Stimulated activated naive CD8-positive, alpha-beta T cell treated with anti-CD3 and anti-CD28 coated beads, Interleukin-15, Interleukin-2, amounts not matched to agents 100 ng/mL and 50 ng/mL, for 24 hours (primary cell): ENCODE measurements at regions not wholly inside any gene's neighbourhood (a gene's known extent, or its start where the extent isn't known, plus 50 kb on each side); places are given as distances from the start of the nearest gene placed in this dataset.
"Not testable (repeated sequence)": the region's sequence is repeated elsewhere in the genome, so short reads cannot be mapped to it uniquely, and the experiment has no call there.

ENCODE experiments used
- H3K27ac Mint-ChIP-seq: one replicate; pipeline ENCODE4 v1.8.0; 2021; ENCODE audit warnings: mild to moderate bottlenecking, mixed read lengths
- H3K27me3 Mint-ChIP-seq: one replicate; pipeline ENCODE4 v1.8.0; 2021; ENCODE audit warnings: mixed read lengths
- H3K36me3 Mint-ChIP-seq: one replicate; pipeline ENCODE4 v1.8.0; 2021; ENCODE audit warnings: low read depth, mixed read lengths
- H3K4me1 Mint-ChIP-seq: one replicate; pipeline ENCODE4 v1.8.0; 2021; ENCODE audit warnings: low read depth, mixed read lengths
- H3K4me3 Mint-ChIP-seq: one replicate; pipeline ENCODE4 v1.8.0; 2021; ENCODE audit warnings: mild to moderate bottlenecking, mixed read lengths
- H3K9me3 Mint-ChIP-seq: one replicate; pipeline ENCODE4 v1.8.0; 2021; ENCODE audit warnings: mixed read lengths

DNA sequence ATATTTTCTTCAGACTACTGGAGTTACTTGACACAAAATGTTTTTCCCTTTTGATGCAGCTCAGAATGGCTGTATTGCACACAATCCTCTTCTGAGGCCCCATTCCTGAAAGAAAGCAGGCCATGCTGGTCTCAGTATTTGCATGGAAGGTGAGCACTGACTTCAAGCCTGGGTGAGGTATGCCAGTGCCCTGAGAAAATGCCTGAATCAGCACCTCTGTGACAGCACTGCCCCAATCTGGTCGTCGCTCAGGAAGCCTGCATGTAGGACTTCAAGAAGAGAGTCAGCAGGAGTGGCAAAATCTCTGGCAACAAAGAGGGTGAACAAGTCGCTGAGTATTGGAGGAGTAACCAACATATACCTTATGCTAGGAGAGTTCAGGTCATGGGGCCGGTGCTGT, 425.2 kb upstream of the PIK3R1 start:
- no peaks in the 10 kb centered on the region for H3K36me3 Mint-ChIP-seq
- no peak overlapping the region for H3K27ac Mint-ChIP-seq
- H3K9me3 Mint-ChIP-seq, result no peaks in the 10 kb centered on the region
- no peaks in the 10 kb centered on the region for H3K4me1 Mint-ChIP-seq
- no peak overlapping the region for H3K4me3 Mint-ChIP-seq
- H3K27me3 Mint-ChIP-seq, result no peaks in the 10 kb centered on the region

GRCh38 chr5:67779893-67780623, 435.5 kb upstream of the PIK3R1 start:
- H3K36me3 Mint-ChIP-seq, H3K4me3 Mint-ChIP-seq, H3K27me3 Mint-ChIP-seq: not testable (repeated sequence)

GRCh38 chr5:67774786-67775185, 440.8 kb upstream of the PIK3R1 start:
- H3K27ac Mint-ChIP-seq, result no peak overlapping the region
- no peak overlapping the region for H3K4me3 Mint-ChIP-seq
- peaks cover 10% of the 10 kb centered on the region for H3K27me3 Mint-ChIP-seq
- no peaks in the 10 kb centered on the region for H3K36me3 Mint-ChIP-seq
- no peaks in the 10 kb centered on the region for H3K4me1 Mint-ChIP-seq
- H3K9me3 Mint-ChIP-seq, result peaks cover under 1% of the 10 kb centered on the region

More at GRCh38 chr5:67779893-67780623, 435.5 kb upstream of the PIK3R1 start:
- H3K9me3 Mint-ChIP-seq, H3K4me1 Mint-ChIP-seq, H3K27ac Mint-ChIP-seq: not testable (repeated sequence)

GRCh38 chr5:67774267-67774552, 441.3 kb upstream of the PIK3R1 start:
- H3K9me3 Mint-ChIP-seq, result peaks cover 4% of the 10 kb centered on the region
- H3K4me3 Mint-ChIP-seq, result no peak overlapping the region
- no peak overlapping the region for H3K27ac Mint-ChIP-seq
- no peaks in the 10 kb centered on the region for H3K36me3 Mint-ChIP-seq
- H3K4me1 Mint-ChIP-seq, result no peaks in the 10 kb centered on the region
- H3K27me3 Mint-ChIP-seq, result peaks cover 10% of the 10 kb centered on the region

DNA sequence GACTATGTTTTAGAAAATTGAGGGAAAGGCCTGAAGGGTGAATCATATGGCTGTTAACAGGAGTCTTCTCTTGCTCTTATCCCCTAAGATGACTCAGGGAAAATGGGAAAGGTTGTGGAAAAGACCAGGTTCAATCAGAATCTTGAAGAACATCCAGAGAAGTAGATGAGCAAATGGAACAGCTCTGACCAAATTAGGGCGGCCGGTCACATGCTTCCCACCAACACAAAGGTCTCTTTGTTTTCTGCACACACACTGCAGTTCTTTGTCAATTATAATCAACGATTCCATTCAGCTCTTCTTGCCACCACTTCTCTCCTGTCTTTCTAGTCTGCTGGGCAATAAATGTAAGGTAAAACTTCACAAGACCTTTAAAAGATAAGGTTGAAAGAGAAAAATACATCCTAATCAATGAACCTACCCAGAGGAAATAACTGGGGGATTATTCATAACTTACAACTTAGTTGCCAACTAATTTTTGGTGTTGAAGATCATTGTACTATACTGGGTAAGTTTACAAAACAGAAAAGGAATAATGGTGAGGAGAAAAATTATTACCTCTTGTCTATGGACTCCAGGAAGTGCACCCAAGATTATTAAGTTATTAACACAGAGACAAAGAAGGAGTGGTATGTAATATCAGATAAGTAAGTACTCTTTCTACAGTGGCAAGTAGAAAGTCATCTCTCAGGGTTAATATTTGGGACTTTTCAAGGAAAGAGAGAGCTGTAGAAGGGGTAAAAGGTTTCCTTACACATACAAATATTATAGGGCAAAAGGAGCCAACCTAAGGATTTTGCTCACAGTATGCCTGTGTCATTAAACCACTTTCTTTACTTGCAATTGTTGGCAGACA, 441.9 kb upstream of the PIK3R1 start:
- no peak overlapping the region for H3K4me3 Mint-ChIP-seq
- no peaks in the 10 kb centered on the region for H3K36me3 Mint-ChIP-seq
- no peak overlapping the region for H3K27ac Mint-ChIP-seq
- peaks cover 10% of the 10 kb centered on the region for H3K27me3 Mint-ChIP-seq
- no peaks in the 10 kb centered on the region for H3K4me1 Mint-ChIP-seq
- peaks cover 4% of the 10 kb centered on the region for H3K9me3 Mint-ChIP-seq

DNA sequence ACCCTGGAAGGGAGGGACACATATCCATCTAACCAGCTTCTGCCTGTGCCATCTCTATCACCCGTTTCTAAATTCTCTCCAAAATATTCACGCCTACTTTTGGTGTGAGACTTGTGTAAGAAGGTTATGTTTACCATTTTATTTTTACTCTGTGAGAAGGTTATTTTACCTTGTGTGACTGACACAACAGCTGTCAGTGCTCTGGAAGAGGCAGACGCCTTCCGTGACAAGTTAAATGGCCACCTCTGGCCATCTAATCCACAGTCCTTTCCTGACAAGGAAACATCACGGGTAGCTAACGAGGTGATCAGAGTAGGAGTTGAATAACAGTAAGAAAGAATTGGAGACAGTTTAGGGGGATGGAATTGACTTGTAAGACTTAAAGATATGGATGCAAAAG, 443.8 kb upstream of the PIK3R1 start:
- Mint-ChIP-seq H3K27me3 (peaks cover 10% of the 10 kb centered on the region), H3K4me1 (no peaks in the 10 kb centered on the region), H3K9me3 (peaks cover 4% of the 10 kb centered on the region), H3K27ac (no peak overlapping the region), H3K36me3 (no peaks in the 10 kb centered on the region), H3K4me3 (no peak overlapping the region)

GRCh38 chr5:67771221-67771620, 444.3 kb upstream of the PIK3R1 start:
- Mint-ChIP-seq H3K27me3 (peaks cover 10% of the 10 kb centered on the region), H3K4me1 (no peaks in the 10 kb centered on the region), H3K27ac (no peak overlapping the region), H3K9me3 (peaks cover 4% of the 10 kb centered on the region), H3K36me3 (no peaks in the 10 kb centered on the region), H3K4me3 (no peak overlapping the region)

DNA sequence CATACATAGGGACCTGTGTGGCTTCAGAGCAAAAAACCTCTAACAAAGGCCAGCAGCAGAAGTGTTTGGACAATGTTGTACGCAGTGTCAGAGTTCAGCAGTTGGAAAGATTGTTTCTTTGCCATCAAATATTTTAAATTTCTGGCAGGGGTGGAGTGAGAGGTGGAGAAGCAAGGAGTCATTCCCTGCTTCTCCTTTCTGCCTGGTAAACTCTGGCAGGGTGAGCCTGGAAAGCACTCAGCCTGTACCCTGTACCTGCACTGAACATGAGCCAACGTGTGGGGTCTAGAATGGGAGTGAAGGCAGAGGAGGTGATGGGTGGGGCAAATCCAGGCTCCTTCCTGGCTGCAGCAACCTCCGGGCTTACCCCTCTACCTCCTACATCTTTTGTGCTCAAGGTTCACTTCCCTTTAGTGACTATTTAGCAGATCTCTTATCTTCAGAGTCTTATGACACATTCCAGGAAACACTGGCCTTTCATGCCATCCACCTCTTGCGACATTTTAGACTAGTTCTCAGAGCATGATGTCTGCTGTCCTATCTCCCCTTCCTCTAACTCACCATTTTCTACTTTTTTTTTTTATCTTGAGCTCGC, 445.0 kb upstream of the PIK3R1 start:
- Mint-ChIP-seq H3K36me3 (no peaks in the 10 kb centered on the region), H3K4me1 (no peaks in the 10 kb centered on the region), H3K27ac (no peak overlapping the region), H3K9me3 (peaks cover 4% of the 10 kb centered on the region), H3K27me3 (peaks cover 10% of the 10 kb centered on the region), H3K4me3 (no peak overlapping the region)

DNA sequence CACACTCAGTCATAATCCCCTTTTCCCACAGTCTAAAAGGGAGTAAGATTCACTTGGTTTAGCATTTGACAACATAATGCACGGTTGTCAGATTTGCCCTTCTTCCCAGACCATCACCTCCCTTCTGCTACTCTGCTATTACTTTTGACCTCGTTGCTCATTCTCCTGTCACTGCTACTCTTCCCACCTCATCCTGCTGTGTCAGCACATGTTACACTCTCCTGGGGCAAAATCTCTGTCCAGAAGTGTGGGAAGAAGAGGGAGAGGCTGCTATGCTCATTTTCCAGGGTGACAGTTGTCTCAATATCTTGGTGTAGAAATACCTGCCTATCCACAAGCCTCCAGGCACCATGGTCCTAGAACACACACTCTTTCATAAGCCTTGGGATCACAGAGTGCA, 449.9 kb upstream of the PIK3R1 start:
- Mint-ChIP-seq H3K4me3 (no peak overlapping the region), H3K4me1 (no peaks in the 10 kb centered on the region), H3K36me3 (no peaks in the 10 kb centered on the region)

GRCh38 chr5:67757771-67758170, 457.8 kb upstream of the PIK3R1 start:
- not testable (repeated sequence) for H3K27me3 Mint-ChIP-seq, H3K27ac Mint-ChIP-seq, H3K4me3 Mint-ChIP-seq, H3K9me3 Mint-ChIP-seq, H3K36me3 Mint-ChIP-seq, H3K4me1 Mint-ChIP-seq

More for the DNA sequence above, 449.9 kb upstream of the PIK3R1 start:
- H3K27ac Mint-ChIP-seq, result no peak overlapping the region
- H3K9me3 Mint-ChIP-seq, result peaks cover 8% of the 10 kb centered on the region
- no peaks in the 10 kb centered on the region for H3K27me3 Mint-ChIP-seq

- Mint-ChIP-seq H3K27me3 (peaks cover 7% of the 10 kb centered on the region), H3K4me1 (no peaks in the 10 kb centered on the region), H3K36me3 (no peaks in the 10 kb centered on the region), H3K9me3 (peaks cover 15% of the 10 kb centered on the region), H3K4me3 (no peak overlapping the region), H3K27ac (no peak overlapping the region)
Observed at GRCh38 chr5:67752357-67752708, 463.2 kb upstream of the PIK3R1 start.

- peaks cover 7% of the 10 kb centered on the region for H3K27me3 Mint-ChIP-seq
- H3K4me1 Mint-ChIP-seq, result no peaks in the 10 kb centered on the region
- no peak overlapping the region for H3K27ac Mint-ChIP-seq
- no peak overlapping the region for H3K4me3 Mint-ChIP-seq
- no peaks in the 10 kb centered on the region for H3K36me3 Mint-ChIP-seq
- H3K9me3 Mint-ChIP-seq, result peaks cover 30% of the 10 kb centered on the region
Observed at GRCh38 chr5:67748165-67748690, 467.3 kb upstream of the PIK3R1 start.

GRCh38 chr5:67747096-67747495, 468.5 kb upstream of the PIK3R1 start:
- Mint-ChIP-seq H3K36me3 (no peaks in the 10 kb centered on the region), H3K27ac (no peak overlapping the region), H3K27me3 (no peaks in the 10 kb centered on the region), H3K4me1 (no peaks in the 10 kb centered on the region), H3K4me3 (no peak overlapping the region), H3K9me3 (peaks cover 21% of the 10 kb centered on the region)

DNA sequence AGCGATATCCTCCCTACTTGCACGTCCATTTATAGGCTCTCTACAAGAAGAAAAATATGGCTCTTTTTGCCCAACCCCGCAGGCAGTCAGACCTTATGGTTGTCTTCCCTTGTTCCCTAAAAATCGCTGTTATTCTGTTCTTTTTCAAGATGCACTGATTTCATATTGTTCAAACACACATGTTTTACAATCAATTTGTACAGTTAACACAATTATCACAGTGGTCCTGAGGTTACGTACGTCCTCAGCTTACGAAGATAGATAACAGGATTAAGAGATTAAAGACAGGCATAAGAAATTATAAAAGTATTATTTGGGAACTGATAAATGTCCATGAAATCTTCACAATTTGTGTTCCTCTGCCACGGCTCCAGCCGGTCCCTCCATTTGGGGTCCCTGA, 468.9 kb upstream of the PIK3R1 start:
- H3K4me1 Mint-ChIP-seq, H3K27ac Mint-ChIP-seq, H3K4me3 Mint-ChIP-seq, H3K36me3 Mint-ChIP-seq, H3K27me3 Mint-ChIP-seq: not testable (repeated sequence)
- H3K9me3 Mint-ChIP-seq, result peaks cover 21% of the 10 kb centered on the region

DNA sequence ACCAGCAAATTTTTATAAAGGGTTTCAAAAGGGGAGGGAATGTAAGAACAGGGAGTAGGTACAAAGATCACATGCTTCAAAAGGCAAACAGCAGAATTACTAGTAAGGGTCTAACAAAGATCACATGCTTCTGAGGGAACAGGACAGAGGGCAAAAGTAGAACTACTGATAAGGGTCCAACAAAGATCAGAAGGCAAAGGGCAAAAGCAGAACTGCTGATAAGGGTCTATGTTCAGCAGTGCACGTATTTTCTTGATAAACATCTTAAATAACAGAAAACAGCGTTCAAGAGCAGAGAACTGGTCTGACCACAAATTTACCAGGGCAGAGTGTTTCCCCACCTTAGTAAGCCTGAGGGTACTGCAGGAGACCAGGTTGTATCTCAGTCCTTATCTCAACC, 469.5 kb upstream of the PIK3R1 start:
- Mint-ChIP-seq H3K4me3 (no peak overlapping the region), H3K27me3 (no peaks in the 10 kb centered on the region), H3K4me1 (no peaks in the 10 kb centered on the region), H3K9me3 (peaks cover 21% of the 10 kb centered on the region), H3K27ac (no peak overlapping the region), H3K36me3 (no peaks in the 10 kb centered on the region)
